Fibroblast of gingiva (primary cell): ENCODE measurements at regions not wholly inside any gene's neighbourhood (a gene's known extent, or its start where the extent isn't known, plus 50 kb on each side); places are given as distances from the start of the nearest gene placed in this dataset.

Experiments used
- DNase-seq: peaks from one replicate; pipeline ENCODE4 v3.0.0-alpha.2; 2011; ENCODE audit warnings: low read depth

- DNase-seq: peak; percentile 65
Measured at GRCh38 chr7:121525155-121525819, 129.2 kb upstream of the FAM3C start.

GRCh38 chr7:121521711-121522400 is 125.7 kb upstream of the FAM3C start:
- DNase-seq: no peak

GRCh38 chr7:121520911-121521310 is 124.8 kb upstream of the FAM3C start:
- no peak for DNase-seq

- peak; percentile 37 for DNase-seq
Measured at GRCh38 chr7:121519548-121520521, 123.7 kb upstream of the FAM3C start.

- DNase-seq: no peak
Measured at GRCh38 chr7:121517591-121517990, 121.5 kb upstream of the FAM3C start.

GRCh38 chr7:121516821-121517220 is 120.7 kb upstream of the FAM3C start:
- DNase-seq: no peak

- peak; percentile 90 for DNase-seq
Measured at GRCh38 chr7:121515630-121516401, 119.7 kb upstream of the FAM3C start.

- DNase-seq: no peak
Measured at GRCh38 chr7:121515229-121515628, 119.1 kb upstream of the FAM3C start.

- no peak for DNase-seq
Measured at GRCh38 chr7:121513105-121513504, 117.0 kb upstream of the FAM3C start.

GRCh38 chr7:121510858-121511482 is 114.9 kb upstream of the FAM3C start:
- no peak for DNase-seq

GRCh38 chr7:121510302-121510701 is 114.2 kb upstream of the FAM3C start:
- no peak for DNase-seq

GRCh38 chr7:121505540-121506182 is 109.6 kb upstream of the FAM3C start:
- DNase-seq: no peak

- DNase-seq: peak; percentile 57
Measured at GRCh38 chr7:121505021-121505420, 108.9 kb upstream of the FAM3C start.

- DNase-seq: peak; percentile 76
Measured at GRCh38 chr7:121504482-121504881, 108.4 kb upstream of the FAM3C start.

- no peak for DNase-seq
Measured at GRCh38 chr7:121503730-121504129, 107.6 kb upstream of the FAM3C start.

GRCh38 chr7:121503039-121503438 is 106.9 kb upstream of the FAM3C start:
- DNase-seq: no peak

GRCh38 chr7:121501566-121501965 is 105.5 kb upstream of the FAM3C start:
- no peak for DNase-seq

GRCh38 chr7:121500360-121501058 is 104.4 kb upstream of the FAM3C start:
- no peak for DNase-seq

- no peak for DNase-seq
Measured at GRCh38 chr7:121499624-121500023, 103.5 kb upstream of the FAM3C start.

- no peak for DNase-seq
Measured at GRCh38 chr7:121498816-121499215, 102.7 kb upstream of the FAM3C start.
